Hepatocyte (in vitro differentiated cells): ENCODE measurements at regions not wholly inside any gene's neighbourhood (a gene's known extent, or its start where the extent isn't known, plus 50 kb on each side); places are given as distances from the start of the nearest gene placed in this dataset.

Experiments used
- CTCF ChIP-seq: fragments of 200-600 bp; sonication (generic); IDR thresholded peaks from 2 replicates; pipeline ENCODE4 v1.5.1; 2016; ENCODE audit warnings: antibody characterized with exemption, mild to moderate bottlenecking; ENCODE audit not compliant: poor library complexity
- EZH2 ChIP-seq: fragments of 200-600 bp; sonication (generic); IDR thresholded peaks from 2 replicates; pipeline ENCODE4 v1.6.1; 2016; ENCODE audit warnings: antibody characterized with exemption, mild to moderate bottlenecking, borderline replicate concordance

GRCh38 chr2:37836270-37836669 is 88.8 kb upstream of the RMDN2 start:
- TF ChIP-seq CTCF = no peak
- no peak for TF ChIP-seq EZH2
